Dedifferentiated amniotic fluid mesenchymal stem cell (primary cell): ENCODE measurements at regions not wholly inside any gene's neighbourhood (a gene's known extent, or its start where the extent isn't known, plus 50 kb on each side); places are given as distances from the start of the nearest gene placed in this dataset.
"Not testable (repeated sequence)": the region's sequence is repeated elsewhere in the genome, so short reads cannot be mapped to it uniquely, and the experiment has no call there.

ENCODE experiments used
- DNase-seq: peaks from one replicate; pipeline ENCODE4 v3.0.0-alpha.2; 2016; ENCODE audit errors: extremely low spot score

DNA sequence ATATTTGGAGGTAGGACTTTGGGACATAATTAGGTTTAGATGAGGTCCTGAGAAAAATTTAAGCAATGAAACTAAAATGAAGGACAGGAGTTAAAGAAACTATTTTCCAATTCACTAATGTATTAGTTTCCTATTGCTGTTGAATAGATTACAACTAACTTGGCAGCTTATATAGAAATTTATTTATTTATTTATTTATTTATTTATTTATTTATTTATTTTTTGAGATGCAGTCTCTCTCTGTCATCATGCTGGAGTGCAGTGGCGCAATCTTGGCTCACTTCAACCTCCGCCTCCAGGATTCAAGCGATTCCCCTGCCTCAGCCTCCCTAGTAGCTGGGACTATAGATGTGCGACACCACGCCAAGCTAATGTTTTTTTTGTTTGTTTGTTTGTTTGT, 182.4 kb upstream of the ADCY2 start:
- DNase-seq, result no peak

DNA sequence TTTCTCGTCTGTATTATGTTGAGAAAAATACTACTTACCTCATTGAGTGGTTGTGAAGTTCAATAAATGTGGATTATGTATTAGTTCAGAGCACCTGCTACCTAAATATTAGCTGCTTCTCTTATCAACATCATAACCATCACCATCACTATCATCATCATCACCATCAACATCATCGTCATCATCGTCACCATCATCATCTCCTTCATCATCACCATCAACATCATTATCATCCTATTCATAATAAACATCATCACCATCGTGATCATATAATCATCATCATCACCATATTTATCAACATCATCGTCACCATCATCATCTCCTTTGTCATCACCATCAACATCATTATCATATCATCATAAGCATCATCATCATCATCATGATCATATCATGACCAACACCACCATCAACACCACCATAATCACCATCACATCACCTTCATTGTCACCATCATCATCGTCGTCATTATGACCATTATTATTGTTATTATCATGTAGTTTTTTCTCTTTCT, 181.0 kb upstream of the ADCY2 start:
- no peak for DNase-seq

DNA sequence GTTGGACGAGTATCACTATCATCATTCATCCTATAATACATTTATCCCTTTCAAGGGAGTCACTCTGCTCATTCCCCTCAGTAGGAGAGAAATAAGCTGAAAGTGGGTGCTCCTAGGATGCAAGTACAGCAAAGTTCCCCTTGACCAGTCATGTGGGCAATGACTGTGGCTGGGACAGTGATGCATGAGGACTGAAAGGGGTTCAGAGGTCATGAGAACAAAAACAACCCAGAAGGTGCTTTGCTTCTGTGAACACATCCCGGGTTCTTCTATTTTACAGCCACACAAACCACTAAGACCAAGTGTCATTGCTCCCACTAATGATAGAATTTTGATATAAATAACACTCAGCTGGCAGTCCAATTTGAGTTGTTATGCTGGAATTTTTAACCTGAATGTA, 177.8 kb upstream of the ADCY2 start:
- DNase-seq, result no peak

DNA sequence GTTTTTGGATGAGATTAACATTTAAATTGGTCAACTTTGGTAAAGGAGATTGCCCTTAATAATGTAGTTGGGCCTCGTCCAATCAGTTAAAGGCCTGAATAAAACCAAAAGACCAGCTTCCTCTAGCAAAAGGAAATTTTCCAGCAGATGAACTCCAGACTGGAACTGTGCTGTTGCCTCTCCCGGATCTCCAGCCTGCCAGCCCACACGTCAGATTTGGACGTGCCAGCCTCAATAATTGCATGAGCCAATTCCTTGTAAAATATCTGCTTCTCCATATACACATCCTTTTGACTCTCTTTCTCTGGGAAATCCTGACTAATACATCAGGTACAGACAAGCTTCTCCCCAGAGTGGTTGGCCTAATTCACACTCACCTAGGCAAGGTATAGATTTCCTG, 175.8 kb upstream of the ADCY2 start:
- no peak for DNase-seq

DNA sequence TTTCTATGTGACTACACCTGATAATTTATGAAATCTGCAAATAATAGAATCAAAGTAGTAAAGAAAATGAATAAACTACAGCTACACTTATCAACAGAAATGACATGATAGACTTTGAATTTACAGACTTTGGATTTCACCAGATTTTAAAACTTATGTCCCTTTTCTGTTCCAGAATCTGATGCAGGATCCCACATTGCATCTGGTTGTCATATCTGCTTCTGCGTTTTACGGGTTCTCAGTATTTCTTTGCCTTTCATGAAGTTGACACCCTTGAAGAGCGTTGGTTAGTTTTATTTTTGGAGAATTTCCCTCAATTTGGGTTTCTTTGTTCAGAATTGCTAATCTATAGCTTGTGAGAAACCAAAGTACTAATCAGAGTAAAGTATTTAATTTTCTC, 174.9 kb upstream of the ADCY2 start:
- DNase-seq, result no peak

DNA sequence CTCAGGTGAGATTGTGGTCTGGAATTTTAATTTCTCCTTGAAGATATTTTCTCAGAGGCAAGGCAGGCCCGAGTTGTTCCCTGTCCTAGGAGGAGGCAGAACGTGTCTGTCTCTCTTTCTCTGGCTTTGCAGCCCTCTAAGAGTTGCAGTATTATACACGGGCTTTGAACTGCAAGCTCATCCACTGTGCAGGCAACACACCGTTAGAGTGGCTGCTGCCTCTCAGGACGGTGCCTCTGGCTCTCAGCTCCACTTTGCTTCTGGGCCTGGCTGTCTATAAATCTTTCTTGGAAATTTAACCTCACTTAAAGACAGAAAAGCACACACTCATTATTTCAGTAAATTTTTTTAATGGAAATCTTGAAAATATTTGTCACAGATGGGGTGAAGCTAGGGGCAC, 170.1 kb upstream of the ADCY2 start:
- no peak for DNase-seq

DNA sequence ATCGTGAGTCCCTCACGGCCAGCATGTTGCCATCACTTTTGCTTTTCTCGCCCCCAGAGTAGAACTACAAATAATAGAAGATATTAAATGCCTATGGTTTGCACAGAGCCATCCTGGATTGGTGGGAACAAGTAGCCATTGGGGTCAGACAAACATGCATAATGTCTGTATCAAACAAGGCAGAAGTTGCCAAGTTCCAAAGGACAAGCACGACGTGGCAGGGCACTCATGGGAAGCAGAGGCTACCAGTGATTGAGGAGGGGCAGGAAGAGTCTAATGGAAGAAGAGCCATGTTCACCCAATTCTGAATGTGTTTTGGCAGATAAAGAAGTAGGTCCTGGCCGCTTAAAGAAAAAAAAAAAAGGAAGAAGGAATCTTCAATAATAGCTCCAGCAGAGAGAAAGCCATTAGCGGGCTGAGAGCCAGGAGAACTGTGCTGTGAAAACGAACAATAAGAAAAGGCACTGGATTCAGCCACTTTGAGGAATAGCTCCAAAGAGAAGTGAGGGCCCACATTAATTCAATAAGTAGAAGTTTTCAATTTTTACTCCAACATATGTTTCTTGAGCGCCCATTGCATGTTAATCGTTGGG, 153.7 kb upstream of the ADCY2 start:
- DNase-seq, result no peak

DNA sequence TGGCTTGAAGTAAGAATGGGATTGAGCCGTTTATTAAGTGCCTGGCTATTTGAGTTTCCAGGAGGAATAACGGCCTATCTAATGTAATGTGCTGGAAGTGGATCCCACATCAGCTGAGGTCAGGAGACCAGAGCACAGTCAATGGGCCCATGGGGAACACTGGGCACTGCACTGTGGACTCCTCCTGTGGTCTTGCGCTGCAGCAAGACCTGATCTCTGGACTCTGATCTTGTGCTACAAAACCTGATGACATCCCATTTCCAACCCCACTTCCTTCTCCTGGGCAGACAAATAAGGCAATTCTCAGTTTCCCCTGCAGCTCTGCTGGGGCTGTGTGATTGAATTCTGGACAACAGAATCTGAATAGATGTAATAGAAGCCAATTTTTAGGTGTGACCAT, 151.7 kb upstream of the ADCY2 start:
- DNase-seq, result no peak

DNA sequence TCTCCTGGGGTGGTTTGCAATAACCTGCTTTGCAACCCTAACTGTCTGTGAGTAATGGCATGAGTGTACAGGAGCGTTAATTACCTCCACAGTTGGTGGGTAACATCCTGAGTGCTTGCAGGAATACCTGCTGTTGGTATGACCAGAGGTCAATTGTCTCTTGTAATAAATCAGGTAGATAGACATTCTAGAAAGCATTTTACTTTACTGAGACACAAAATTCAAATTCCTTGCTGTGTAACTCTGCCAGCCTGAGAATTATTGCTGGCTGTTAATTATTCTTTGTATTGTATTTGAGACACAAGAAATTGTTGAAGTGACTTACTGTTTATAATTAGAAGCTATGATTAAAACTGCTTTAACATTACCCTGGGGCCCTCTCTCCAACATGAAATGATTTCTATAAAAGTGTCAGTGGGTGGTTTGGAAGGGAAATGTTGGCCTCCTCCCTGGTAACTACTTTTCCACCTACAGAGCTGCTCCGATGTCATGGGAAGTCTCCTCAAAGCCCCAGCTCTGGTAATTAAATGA, 150.8 kb upstream of the ADCY2 start:
- DNase-seq, result no peak

DNA sequence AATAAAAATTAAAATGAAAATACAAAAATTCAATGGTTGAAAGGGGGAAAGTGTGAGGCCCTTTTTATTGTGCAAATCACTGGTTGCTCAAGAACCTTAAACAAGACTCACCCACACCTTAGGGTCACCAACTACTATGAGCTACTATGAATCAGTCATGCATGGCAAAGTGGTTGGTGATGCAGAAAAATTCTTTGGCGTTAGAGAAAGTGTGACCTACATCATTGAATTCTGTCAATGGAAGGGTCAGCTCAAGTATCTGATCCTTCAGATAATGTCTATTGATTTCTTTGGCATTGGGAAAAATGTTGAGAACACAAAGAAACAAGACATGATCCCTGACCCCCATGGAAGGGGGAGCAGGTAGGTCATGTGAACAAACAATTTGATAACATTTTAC, 149.7 kb upstream of the ADCY2 start:
- DNase-seq, result no peak

DNA sequence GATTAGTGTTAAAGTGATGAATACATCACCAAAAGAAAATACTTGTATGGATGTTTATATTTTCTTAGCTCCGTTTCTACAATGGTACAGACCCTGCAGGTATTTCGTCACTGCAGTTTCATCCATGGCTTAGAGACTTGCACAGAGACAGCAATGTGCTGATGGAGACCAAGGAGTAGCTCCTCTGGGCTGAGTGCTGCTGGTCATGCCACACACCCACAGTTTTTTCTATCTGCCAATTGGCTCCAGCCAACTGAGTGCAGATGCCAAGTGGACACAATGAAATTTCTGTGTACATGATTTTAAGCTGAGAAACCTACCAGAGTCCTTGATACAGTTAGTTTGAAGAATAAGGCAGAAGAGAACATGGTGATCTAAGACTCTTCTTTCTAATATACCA, 145.9 kb upstream of the ADCY2 start:
- DNase-seq, result no peak

DNA sequence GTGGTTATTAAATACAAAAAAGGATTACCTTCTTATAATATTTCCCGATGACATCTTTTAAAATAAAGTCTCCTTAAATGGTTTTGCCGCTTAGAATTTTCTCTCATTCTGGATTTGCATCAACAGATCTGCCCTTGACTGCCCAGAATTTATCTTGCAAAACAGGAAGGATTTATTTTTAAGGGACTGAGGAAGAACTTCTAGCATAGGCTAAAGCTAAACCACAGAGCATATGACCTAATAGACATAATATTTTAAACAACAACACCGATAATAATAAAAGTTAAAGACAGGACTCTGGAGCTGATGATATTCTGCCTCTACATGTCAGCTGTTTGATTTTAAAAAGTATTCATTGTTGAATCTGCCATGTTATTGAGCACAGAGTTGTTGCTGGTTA, 145.3 kb upstream of the ADCY2 start:
- DNase-seq, result no peak

DNA sequence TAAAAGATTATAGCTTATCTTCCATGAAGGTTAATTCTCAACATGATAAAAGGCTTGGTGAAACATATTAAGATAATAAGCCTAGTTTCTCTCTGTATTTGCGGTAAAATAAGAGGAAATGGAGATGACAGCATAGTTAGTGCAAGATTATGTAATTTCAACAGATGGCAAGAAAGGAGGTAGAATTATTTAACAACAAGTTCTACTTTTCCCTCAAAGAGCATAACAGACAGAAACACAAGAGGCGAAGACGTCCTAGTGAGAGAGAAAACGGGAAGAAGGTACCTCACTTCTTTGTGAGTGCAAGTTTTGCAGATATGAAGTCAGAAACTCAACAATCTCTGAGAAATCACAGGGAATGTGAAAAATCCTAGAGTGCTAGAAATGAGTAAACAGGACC, 144.8 kb upstream of the ADCY2 start:
- DNase-seq, result no peak

DNA sequence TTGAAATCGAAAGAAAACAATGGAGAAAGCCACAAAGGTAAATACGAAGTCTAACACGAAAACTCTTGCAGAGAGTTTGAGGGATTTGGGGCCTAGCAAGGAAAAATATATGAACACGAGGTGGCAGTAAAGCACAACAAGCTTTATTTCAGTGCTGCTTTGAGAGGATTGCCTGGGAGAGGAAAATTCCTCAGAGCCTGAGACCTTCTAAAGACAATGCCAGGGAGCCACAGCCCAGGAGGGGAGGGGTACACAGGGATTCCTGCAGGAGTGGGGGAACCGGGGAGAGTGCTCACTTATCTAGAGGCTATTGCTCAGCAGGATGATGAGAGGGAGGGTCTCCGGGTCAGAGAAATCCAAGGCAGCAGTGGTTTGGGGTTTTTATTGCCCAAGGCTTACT, 134.9 kb upstream of the ADCY2 start:
- peak; percentile 23 for DNase-seq

DNA sequence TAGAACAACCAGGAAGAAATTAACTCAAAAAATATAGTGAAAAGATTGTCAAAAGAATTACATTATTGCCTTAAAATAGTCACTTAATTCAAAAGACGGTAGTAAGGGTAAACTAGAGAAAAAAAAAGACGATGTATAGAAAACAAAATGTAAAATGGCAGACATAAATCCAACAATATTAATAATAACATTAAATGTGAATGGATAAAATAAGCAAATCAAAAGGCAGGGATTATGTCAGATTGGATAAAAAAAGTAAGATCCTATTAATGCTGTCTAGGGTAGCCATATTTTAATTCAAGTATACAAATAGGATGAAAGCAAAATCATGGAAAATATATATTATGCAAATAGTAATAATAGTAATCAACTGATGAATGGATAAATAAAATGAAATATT, 134.0 kb upstream of the ADCY2 start:
- DNase-seq, result no peak

DNA sequence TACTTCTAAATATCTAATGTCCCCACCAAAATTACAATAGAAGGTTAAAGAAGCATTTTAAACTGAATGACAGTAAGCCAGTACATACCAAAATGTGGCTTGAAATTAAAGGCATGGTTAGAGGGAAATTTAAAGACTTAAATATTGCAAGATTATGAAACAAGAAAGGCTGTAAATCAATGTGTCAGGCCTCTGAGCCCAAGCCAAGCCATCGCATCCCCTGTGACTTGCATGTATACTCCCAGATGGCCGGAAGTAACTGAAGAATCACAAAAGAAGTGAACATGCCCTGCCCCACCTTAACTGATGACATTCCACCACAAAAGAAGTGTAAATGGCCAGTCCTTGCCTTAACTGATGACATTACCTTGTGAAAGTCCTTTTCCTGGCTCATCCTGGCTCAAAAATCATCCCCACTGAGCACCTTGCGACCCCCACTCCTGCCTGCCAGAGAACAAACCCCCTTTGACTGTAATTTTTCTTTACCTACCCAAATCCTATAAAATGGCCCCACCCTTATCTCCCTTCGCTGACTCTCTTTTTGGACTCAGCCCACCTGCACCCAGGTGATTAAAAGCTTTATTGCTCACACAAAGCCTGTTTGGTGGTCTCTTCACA, 132.4 kb upstream of the ADCY2 start:
- DNase-seq, result not testable (repeated sequence)

DNA sequence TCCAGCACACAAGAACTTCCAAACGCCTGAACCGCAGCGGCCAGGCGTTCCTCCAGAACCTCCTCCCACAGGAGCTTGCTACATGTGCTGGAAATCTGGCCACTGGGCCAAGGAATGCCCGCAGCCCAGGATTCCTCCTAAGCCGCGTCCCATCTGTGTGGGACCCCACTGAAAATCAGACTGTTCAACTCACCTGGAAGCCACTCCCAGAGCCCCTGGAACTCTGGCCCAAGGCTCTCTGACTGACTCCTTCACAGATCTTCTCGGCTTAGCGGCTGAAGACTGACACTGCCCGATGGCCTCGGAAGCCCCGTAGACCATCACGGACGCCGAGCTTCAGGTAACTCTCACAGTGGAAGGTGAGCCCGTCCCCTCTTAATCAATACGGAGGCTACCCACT, 130.2 kb upstream of the ADCY2 start:
- not testable (repeated sequence) for DNase-seq

DNA sequence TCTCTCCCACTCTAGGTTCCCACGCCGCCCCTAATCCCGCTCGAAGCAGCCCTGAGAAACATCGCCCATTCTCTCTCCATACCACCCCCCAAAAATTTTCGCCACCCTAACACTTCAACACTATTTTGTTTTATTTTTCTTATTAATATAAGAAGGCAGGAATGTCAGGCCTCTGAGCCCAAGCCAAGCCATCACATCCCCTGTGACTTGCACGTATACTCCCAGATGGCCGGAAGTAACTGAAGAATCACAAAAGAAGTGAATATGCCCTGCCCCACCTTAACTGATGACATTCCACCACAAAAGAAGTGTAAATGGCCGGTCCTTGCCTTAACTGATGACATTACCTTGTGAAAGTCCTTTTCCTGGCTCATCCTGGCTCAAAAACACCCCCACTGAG, 127.2 kb upstream of the ADCY2 start:
- DNase-seq, result not testable (repeated sequence)

DNA sequence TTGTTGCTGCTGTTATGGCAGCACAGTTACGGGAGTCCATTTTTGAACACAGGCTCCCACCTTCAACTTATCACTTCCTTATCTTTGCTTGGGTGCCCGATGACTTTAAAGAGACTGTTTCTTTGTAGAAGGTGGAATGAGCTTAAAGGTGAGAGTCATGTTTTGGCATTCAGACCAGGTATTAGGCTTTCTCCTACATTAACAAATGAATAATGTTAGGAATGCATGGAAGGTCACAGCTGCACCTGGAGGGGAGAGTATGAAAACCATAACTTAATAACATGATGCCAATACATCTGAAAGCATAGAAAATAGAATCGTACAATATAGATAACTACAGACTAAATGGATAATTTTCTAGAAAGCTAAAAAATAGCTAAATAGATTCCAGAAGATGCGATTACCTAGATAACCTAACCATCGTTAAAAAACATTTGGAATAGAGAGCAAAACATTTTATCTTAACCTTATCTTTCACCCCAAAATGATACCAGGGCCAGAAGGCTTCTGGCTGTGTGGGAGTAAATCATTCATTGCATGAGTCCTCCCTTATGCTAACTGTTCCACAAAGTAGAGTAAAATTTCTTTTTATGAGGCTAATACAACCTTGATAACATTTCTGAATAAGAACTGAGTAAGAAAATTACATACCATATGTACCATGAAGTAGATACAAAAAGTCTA, 126.2 kb upstream of the ADCY2 start:
- no peak for DNase-seq

DNA sequence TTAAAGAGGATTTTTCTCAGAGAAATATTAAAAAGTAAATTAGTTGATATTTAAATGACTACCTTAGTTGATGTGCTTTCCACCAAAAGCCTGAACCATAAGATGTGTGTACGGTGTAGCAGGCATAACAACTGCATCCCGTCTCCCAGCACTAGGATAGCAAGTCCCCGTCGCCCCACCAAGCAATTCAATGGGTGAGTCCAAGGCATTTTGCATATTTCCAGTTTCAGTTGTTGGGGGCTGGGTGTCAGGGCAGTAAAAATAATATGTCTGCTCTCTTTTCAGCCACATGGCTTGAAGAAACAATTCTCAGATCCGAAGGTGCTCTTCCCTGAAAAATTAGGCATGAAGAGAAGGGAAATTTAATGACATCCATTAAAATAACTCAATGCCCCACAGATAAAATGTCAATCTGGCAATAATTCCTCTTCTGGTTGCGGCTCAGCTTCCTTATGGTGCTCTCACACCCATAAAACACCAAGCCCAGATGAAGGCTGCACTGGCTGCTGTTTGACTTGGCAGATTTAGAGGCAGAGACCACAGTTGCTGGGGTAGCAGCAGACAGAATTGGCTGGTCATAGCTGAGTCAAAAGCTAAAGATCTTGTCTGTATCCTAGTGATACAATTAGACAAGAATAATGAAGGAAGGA, 124.4 kb upstream of the ADCY2 start:
- DNase-seq, result no peak

DNA sequence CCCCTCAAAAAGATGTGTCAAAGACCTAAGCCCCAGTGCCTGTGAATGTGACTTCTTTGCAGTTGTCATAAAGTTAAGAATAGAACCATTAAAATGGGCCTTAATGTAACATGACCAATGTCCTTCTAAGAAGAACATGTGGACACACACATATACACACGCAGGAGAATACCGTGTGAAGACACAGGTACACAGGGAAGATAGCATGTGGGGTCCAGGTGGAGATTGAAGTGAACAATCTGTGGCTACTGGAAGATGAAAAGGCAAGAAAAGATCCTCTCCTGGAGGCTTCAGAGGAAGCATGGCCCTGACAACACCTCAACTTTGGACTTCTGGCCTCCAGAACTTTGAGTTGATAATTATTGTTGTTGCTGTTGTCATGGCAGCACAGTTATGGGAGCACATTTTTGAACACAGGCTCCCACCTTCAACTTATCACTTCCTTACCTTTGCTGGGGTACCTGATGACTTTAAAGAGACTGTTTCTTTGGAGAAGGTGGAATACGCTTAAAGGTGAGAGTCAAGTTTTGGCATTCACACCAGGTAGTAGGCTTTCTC, 123.5 kb upstream of the ADCY2 start:
- DNase-seq, result no peak

DNA sequence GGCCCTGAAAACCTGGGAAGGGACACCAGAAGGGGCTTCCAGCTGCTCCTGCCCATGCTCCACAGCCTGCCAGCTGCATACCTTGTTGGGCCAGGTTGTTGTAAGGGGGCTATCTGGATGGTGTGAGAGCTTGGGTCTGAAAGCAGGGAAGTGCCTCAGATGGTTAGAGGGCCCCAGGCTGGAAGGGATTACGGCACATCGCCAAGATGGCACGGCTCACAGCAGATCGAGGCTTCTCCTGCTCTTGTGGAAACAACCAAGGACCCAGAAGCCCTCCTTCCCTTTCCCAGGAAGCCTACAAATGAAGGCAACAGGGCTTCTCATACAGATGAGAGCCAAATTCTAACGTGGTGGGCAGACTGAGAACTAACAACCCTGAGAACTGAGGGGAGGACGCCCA, 121.7 kb upstream of the ADCY2 start:
- DNase-seq, result no peak
